Natural killer cell (primary cell): ENCODE measurements at regions not wholly inside any gene's neighbourhood (a gene's known extent, or its start where the extent isn't known, plus 50 kb on each side); places are given as distances from the start of the nearest gene placed in this dataset.
A peak's percentile ranks its signal among the peaks of the same experiment; 100 is the strongest.

Experiments
- ATAC-seq, 3 donors: fragments of 150-1000 bp in 2 of 3; fragments of 200-7000 bp in 1 of 3; cut with Tn5 transposase; 1 replicate in 1 of 3; 2 replicates in 2 of 3; pipeline ENCODE4 v1.10.0; 2021; ENCODE audit warnings: mild to moderate bottlenecking in 2 of 3, moderate library complexity in 2 of 3
- DNase-seq, 2 donors: peaks; one replicate each; pipeline versions ENCODE4 v3.0.0 to v3.0.0-alpha.2; 2013 to 2021; ENCODE audit warnings: mixed read lengths in 1 of 2
- H3K27ac ChIP-seq: one replicate; pipeline ENCODE4 v1.5.1; 2013; ENCODE audit warnings: mild to moderate bottlenecking, low read length
- H3K27me3 ChIP-seq: one replicate; pipeline ENCODE4 v1.6.1; 2013; ENCODE audit warnings: low read length; ENCODE audit not compliant: control insufficient read depth, insufficient read depth
- H3K36me3 ChIP-seq: one replicate; pipeline ENCODE4 v1.6.1; 2013; ENCODE audit warnings: low read length; ENCODE audit not compliant: control insufficient read depth, insufficient read depth
- H3K4me1 ChIP-seq: one replicate; pipeline ENCODE4 v1.6.1; 2013; ENCODE audit warnings: low read length; ENCODE audit not compliant: control insufficient read depth, insufficient read depth
- H3K4me3 ChIP-seq: one replicate; pipeline ENCODE4 v1.5.1; 2013; ENCODE audit warnings: low read length
- H3K9me3 ChIP-seq: one replicate; pipeline ENCODE4 v1.6.1; 2013; ENCODE audit warnings: low read length; ENCODE audit not compliant: control insufficient read depth, insufficient read depth
- H3K27ac Mint-ChIP-seq, 2 donors: one replicate each; pipeline ENCODE4 v1.8.0; 2022; ENCODE audit warnings: mild to moderate bottlenecking in 2 of 2, mixed read lengths in 2 of 2, moderate library complexity in 1 of 2
- H3K27me3 Mint-ChIP-seq, 2 donors: one replicate each; pipeline ENCODE4 v1.8.0; 2022; ENCODE audit warnings: low read depth in 2 of 2, mixed read lengths in 2 of 2
- H3K36me3 Mint-ChIP-seq: one replicate; pipeline ENCODE4 v1.8.0; 2022; ENCODE audit warnings: mixed read lengths
- H3K4me1 Mint-ChIP-seq, 2 donors: one replicate each; pipeline ENCODE4 v1.8.0; 2022; ENCODE audit warnings: mixed read lengths in 2 of 2
- H3K4me3 Mint-ChIP-seq: one replicate; pipeline ENCODE4 v1.8.0; 2022; ENCODE audit warnings: mild to moderate bottlenecking, moderate library complexity, mixed read lengths
- H3K9me3 Mint-ChIP-seq, 2 donors: one replicate each; pipeline ENCODE4 v1.8.0; 2022; ENCODE audit warnings: mixed read lengths in 2 of 2
- CTCF ChIP-seq: fragments of 200-600 bp; IDR thresholded peaks from one replicate; pipeline ENCODE4 v1.8.0; 2022; ENCODE audit warnings: antibody characterized with exemption
- WGBS: methylation state at CpG from one replicate; pipeline ENCODE4 v1.1.7; 2013; ENCODE audit warnings: missing lambda C conversion rate; ENCODE audit not compliant: insufficient coverage; 5-methylcytosine and 5-hydroxymethylcytosine counted together
- intact Hi-C: fragments of 100-400 bp; cut with micrococcal nuclease; formaldehyde crosslinking; loops from one replicate; pipeline ENCODE4 v1.14.2; 2022

- ATAC-seq (no peak), DNase-seq (no peak)
- peaks cover 8 to 9% of the 10 kb centered on the region in 2 donors for H3K4me1 Mint-ChIP-seq
- WGBS = 29% methylated on average over 1 of the region's 1 CpG
- TF ChIP-seq CTCF = no peak
- Histone ChIP-seq H3K36me3 (no peaks in the 10 kb centered on the region), H3K4me3 (no peak overlapping the region), H3K9me3 (no peaks in the 10 kb centered on the region), H3K4me1 (no peaks in the 10 kb centered on the region), H3K27ac (no peak overlapping the region), H3K27me3 (no peaks in the 10 kb centered on the region)
- H3K4me3 Mint-ChIP-seq = no peak overlapping the region
- H3K27ac Mint-ChIP-seq = no peak overlapping the region
- H3K9me3 Mint-ChIP-seq = no peaks in the 10 kb centered on the region
- intact Hi-C loops = no loop called here
- H3K36me3 Mint-ChIP-seq = no peaks in the 10 kb centered on the region
- no peaks in the 10 kb centered on the region for H3K27me3 Mint-ChIP-seq
Observed at GRCh38 chr20:60126975-60127374, 168.8 kb downstream of the CDH26 start.

GRCh38 chr20:60131375-60131774 lies 173.2 kb downstream of the CDH26 start:
- no peak for TF ChIP-seq CTCF
- intact Hi-C loops = no loop called here
- Mint-ChIP-seq H3K9me3 (no peaks in the 10 kb centered on the region), H3K27ac (no peak overlapping the region), H3K4me1 (peaks cover 26 to 30% of the 10 kb centered on the region in 2 donors), H3K36me3 (no peaks in the 10 kb centered on the region), H3K27me3 (no peaks in the 10 kb centered on the region), H3K4me3 (no peak overlapping the region)
- 15% methylated on average over 6 of the region's 6 CpGs for WGBS
- Histone ChIP-seq H3K36me3 (no peaks in the 10 kb centered on the region), H3K27ac (no peak overlapping the region), H3K4me1 (peaks cover 6% of the 10 kb centered on the region), H3K4me3 (no peak overlapping the region), H3K9me3 (no peaks in the 10 kb centered on the region), H3K27me3 (no peaks in the 10 kb centered on the region)
- DNase-seq = no peak
- ATAC-seq = no peak

GRCh38 chr20:60132162-60132826 lies 174.1 kb downstream of the CDH26 start:
- 83% methylated on average over 8 of the region's 8 CpGs for WGBS
- ATAC-seq (no peak), DNase-seq (no peak)
- H3K4me3 Mint-ChIP-seq = no peak overlapping the region
- H3K27me3 ChIP-seq = no peaks in the 10 kb centered on the region
- no peaks in the 10 kb centered on the region for H3K9me3 Mint-ChIP-seq
- no peak overlapping the region for H3K4me3 ChIP-seq
- peaks cover 26 to 34% of the 10 kb centered on the region in 2 donors for H3K4me1 Mint-ChIP-seq
- no peak for TF ChIP-seq CTCF
- no peaks in the 10 kb centered on the region for H3K36me3 ChIP-seq
- peaks cover 9% of the 10 kb centered on the region for H3K4me1 ChIP-seq
- no peaks in the 10 kb centered on the region for H3K36me3 Mint-ChIP-seq
- peak overlapping the region in 1 of 2 donors; percentile 55 for H3K27ac Mint-ChIP-seq
- H3K27ac ChIP-seq = no peak overlapping the region
- intact Hi-C loops = no loop called here
- no peaks in the 10 kb centered on the region for H3K9me3 ChIP-seq
- no peaks in the 10 kb centered on the region for H3K27me3 Mint-ChIP-seq
